Gastroesophageal sphincter (tissue), 3 donors: ENCODE measurements at regions not wholly inside any gene's neighbourhood (a gene's known extent, or its start where the extent isn't known, plus 50 kb on each side); places are given as distances from the start of the nearest gene placed in this dataset.

Experiments used
- CTCF ChIP-seq, 4 experiments: fragments of 200-600 bp in 2 of 4; fragments of 450-650 bp in 2 of 4; sonication (generic) in 1 of 4; IDR thresholded peaks; one replicate each; pipeline ENCODE4 v1.5.1; 2017 to 2019; ENCODE audit warnings: antibody characterized with exemption in 4 of 4, mild to moderate bottlenecking in 2 of 4, moderate library complexity in 2 of 4
- POLR2AphosphoS5 ChIP-seq: sonication (generic); formaldehyde crosslinking; IDR thresholded peaks from one replicate; pipeline ENCODE4 v1.6.1; 2017; ENCODE audit warnings: antibody characterized with exemption

- no peak for TF ChIP-seq CTCF (IDR thresholded peaks at IDR 0.05)
- no peak for TF ChIP-seq POLR2AphosphoS5
Observed at GRCh38 chr6:21972516-21972915, 324.3 kb downstream of the PRL start.
